ENCODE measurements at regions not wholly inside any gene's neighbourhood (a gene's known extent, or its start where the extent isn't known, plus 50 kb on each side); places are given as distances from the start of the nearest gene placed in this dataset.

DNA sequence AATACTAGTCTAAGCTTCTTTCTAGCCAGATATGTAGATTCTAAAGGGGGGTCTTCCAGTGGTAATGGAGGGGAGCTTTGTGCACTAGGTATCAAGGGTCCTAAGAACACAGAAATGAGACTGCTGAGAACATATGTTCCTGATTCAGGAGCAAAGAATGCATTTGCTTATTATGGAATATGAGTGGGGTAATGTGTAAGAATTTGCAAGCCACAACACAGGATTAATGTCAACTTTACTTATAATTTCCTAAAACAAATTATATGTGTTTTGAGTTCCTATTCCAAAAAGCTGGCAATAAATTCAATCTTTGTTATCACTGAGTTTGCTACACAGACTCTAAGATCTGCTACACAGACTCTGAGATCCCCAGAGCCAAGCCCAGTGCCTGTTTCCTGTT, 357.0 kb upstream of the PTBP2 start (continued):
- TF ChIP-seq TAF1 (IDR thresholded peaks at IDR 0.05; ENCODE audit: borderline replicate concordance, low read depth, low read length) (no peak), FOXM1 (IDR thresholded peaks at IDR 0.05; ENCODE audit: low read depth) (no peak), ELF1 (IDR thresholded peaks at IDR 0.05) (no peak), FOXJ3 (CRISPR knock-in tag; IDR thresholded peaks at IDR 0.05) (no peak), EZH2phosphoT487 (IDR thresholded peaks at IDR 0.05; ENCODE audit: borderline replicate concordance, low read depth) (no peak)
- TF ChIP-seq, protein P1, sequence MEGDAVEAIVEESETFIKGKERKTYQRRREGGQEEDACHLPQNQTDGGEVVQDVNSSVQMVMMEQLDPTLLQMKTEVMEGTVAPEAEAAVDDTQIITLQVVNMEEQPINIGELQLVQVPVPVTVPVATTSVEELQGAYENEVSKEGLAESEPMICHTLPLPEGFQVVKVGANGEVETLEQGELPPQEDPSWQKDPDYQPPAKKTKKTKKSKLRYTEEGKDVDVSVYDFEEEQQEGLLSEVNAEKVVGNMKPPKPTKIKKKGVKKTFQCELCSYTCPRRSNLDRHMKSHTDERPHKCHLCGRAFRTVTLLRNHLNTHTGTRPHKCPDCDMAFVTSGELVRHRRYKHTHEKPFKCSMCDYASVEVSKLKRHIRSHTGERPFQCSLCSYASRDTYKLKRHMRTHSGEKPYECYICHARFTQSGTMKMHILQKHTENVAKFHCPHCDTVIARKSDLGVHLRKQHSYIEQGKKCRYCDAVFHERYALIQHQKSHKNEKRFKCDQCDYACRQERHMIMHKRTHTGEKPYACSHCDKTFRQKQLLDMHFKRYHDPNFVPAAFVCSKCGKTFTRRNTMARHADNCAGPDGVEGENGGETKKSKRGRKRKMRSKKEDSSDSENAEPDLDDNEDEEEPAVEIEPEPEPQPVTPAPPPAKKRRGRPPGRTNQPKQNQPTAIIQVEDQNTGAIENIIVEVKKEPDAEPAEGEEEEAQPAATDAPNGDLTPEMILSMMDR (IDR thresholded peaks at IDR 0.05), result no peak

DNA sequence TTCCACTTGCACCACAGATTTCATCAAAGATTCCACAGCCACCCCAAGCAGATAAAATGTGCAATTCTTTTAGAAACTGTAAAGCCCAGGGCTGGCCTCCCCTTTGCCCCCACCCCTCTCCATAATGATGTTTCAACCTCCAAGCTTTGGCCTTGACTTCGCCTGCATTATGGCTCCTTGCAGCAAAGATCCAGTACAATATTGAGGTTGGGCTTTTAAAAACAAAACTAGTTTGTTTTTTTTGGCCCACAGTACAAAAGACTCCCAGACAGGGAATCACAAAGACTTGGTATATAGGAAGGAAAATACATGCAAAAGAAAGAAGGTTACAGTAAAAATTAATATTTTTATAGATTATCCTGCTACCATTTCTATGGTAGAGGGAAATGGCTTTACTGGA, 356.5 kb upstream of the PTBP2 start:
- CTCF ChIA-PET, result no interaction called here

More for the DNA sequence above, 356.5 kb upstream of the PTBP2 start:
- Histone ChIP-seq H3K9me2 (no peaks in the 10 kb centered on the region), H3K4me2 (no peak overlapping the region), H3K9me3 (no peaks in the 10 kb centered on the region), H3K36me3 (replicated peaks in 1 of 2; ENCODE audit: control insufficient read depth in 1 of 2, insufficient read depth in 2 of 2, low read length in 1 of 2) (no peaks in the 10 kb centered on the region), H3K27ac (ENCODE audit: low read depth in 2 of 2, low read length in 1 of 2) (no peak overlapping the region), H2AFZ (ENCODE audit: low read depth) (no peak overlapping the region), H3K4me1 (ENCODE audit: control insufficient read depth in 1 of 2, insufficient read depth in 2 of 2, low read depth in 1 of 2, low read length in 1 of 2) (peaks cover 6 to 34% of the 10 kb centered on the region in 2 experiments), H4K20me1 (ENCODE audit: insufficient read depth) (no peaks in the 10 kb centered on the region), H3K4me3 (ENCODE audit: low read depth in 2 of 2, low read length in 1 of 2) (no peak overlapping the region), H3K27me3 (ENCODE audit: insufficient read depth) (no peaks in the 10 kb centered on the region), H3F3A (replicated peaks; ENCODE audit: insufficient read depth) (peaks cover 27% of the 10 kb centered on the region), H3K79me2 (ENCODE audit: insufficient read depth) (no peaks in the 10 kb centered on the region), H3K9ac (no peak overlapping the region)
- TF ChIP-seq RCOR1 (IDR thresholded peaks at IDR 0.05; ENCODE audit: low read length), result no peak
- no peak for TF ChIP-seq GABPA (IDR thresholded peaks at IDR 0.05; ENCODE audit: low read depth)
- TF ChIP-seq, protein P2, sequence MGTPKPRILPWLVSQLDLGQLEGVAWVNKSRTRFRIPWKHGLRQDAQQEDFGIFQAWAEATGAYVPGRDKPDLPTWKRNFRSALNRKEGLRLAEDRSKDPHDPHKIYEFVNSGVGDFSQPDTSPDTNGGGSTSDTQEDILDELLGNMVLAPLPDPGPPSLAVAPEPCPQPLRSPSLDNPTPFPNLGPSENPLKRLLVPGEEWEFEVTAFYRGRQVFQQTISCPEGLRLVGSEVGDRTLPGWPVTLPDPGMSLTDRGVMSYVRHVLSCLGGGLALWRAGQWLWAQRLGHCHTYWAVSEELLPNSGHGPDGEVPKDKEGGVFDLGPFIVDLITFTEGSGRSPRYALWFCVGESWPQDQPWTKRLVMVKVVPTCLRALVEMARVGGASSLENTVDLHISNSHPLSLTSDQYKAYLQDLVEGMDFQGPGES (IDR thresholded peaks at IDR 0.05; ENCODE audit: low read depth, low read length), result no peak
- TF ChIP-seq FOXM1 (IDR thresholded peaks at IDR 0.05; ENCODE audit: low read depth), result no peak
- TF ChIP-seq, protein P3, sequence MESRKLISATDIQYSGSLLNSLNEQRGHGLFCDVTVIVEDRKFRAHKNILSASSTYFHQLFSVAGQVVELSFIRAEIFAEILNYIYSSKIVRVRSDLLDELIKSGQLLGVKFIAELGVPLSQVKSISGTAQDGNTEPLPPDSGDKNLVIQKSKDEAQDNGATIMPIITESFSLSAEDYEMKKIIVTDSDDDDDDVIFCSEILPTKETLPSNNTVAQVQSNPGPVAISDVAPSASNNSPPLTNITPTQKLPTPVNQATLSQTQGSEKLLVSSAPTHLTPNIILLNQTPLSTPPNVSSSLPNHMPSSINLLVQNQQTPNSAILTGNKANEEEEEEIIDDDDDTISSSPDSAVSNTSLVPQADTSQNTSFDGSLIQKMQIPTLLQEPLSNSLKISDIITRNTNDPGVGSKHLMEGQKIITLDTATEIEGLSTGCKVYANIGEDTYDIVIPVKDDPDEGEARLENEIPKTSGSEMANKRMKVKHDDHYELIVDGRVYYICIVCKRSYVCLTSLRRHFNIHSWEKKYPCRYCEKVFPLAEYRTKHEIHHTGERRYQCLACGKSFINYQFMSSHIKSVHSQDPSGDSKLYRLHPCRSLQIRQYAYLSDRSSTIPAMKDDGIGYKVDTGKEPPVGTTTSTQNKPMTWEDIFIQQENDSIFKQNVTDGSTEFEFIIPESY (IDR thresholded peaks at IDR 0.05; ENCODE audit: borderline replicate concordance, low read depth), result no peak
- TF ChIP-seq, protein P4, sequence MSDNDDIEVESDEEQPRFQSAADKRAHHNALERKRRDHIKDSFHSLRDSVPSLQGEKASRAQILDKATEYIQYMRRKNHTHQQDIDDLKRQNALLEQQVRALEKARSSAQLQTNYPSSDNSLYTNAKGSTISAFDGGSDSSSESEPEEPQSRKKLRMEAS (IDR thresholded peaks at IDR 0.05; ENCODE audit: low read depth), result no peak
- TF ChIP-seq, protein P5, sequence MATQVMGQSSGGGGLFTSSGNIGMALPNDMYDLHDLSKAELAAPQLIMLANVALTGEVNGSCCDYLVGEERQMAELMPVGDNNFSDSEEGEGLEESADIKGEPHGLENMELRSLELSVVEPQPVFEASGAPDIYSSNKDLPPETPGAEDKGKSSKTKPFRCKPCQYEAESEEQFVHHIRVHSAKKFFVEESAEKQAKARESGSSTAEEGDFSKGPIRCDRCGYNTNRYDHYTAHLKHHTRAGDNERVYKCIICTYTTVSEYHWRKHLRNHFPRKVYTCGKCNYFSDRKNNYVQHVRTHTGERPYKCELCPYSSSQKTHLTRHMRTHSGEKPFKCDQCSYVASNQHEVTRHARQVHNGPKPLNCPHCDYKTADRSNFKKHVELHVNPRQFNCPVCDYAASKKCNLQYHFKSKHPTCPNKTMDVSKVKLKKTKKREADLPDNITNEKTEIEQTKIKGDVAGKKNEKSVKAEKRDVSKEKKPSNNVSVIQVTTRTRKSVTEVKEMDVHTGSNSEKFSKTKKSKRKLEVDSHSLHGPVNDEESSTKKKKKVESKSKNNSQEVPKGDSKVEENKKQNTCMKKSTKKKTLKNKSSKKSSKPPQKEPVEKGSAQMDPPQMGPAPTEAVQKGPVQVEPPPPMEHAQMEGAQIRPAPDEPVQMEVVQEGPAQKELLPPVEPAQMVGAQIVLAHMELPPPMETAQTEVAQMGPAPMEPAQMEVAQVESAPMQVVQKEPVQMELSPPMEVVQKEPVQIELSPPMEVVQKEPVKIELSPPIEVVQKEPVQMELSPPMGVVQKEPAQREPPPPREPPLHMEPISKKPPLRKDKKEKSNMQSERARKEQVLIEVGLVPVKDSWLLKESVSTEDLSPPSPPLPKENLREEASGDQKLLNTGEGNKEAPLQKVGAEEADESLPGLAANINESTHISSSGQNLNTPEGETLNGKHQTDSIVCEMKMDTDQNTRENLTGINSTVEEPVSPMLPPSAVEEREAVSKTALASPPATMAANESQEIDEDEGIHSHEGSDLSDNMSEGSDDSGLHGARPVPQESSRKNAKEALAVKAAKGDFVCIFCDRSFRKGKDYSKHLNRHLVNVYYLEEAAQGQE (IDR thresholded peaks at IDR 0.05; ENCODE audit: low read depth, low read length), result no peak
- TF ChIP-seq, protein P1 (IDR thresholded peaks at IDR 0.05), result no peak
- no peak for TF ChIP-seq TEAD4 (IDR thresholded peaks at IDR 0.05; ENCODE audit: borderline replicate concordance, insufficient read depth)
- TF ChIP-seq, protein P6, sequence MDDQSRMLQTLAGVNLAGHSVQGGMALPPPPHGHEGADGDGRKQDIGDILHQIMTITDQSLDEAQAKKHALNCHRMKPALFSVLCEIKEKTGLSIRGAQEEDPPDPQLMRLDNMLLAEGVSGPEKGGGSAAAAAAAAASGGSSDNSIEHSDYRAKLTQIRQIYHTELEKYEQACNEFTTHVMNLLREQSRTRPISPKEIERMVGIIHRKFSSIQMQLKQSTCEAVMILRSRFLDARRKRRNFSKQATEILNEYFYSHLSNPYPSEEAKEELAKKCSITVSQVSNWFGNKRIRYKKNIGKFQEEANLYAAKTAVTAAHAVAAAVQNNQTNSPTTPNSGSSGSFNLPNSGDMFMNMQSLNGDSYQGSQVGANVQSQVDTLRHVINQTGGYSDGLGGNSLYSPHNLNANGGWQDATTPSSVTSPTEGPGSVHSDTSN (IDR thresholded peaks at IDR 0.05), result no peak
- no peak for TF ChIP-seq TCF12 (IDR thresholded peaks at IDR 0.05)
- no peak for TF ChIP-seq SMC3 (IDR thresholded peaks at IDR 0.05; ENCODE audit: low read depth, low read length)
- TF ChIP-seq RXRA (IDR thresholded peaks at IDR 0.05; ENCODE audit: borderline replicate concordance, low read depth), result no peak
- no peak for TF ChIP-seq JUND (IDR thresholded peaks at IDR 0.05)
- no peak for TF ChIP-seq MXI1 (IDR thresholded peaks at IDR 0.05; ENCODE audit: low read depth, low read length)
- no peak for TF ChIP-seq FOXJ3 (CRISPR knock-in tag; IDR thresholded peaks at IDR 0.05)
- TF ChIP-seq EZH2phosphoT487 (IDR thresholded peaks at IDR 0.05; ENCODE audit: borderline replicate concordance, low read depth), result no peak
- WGBS (ENCODE audit: low lambda C conversion rate), result 82% methylated on average over 1 of the region's 1 CpG
- no peak for DNase-seq
- POLR2A ChIA-PET, result no interaction called here

Data from SK-N-SH (cell line).